NCI-H1417 (cell line): ENCODE measurements at regions not wholly inside any gene's neighbourhood (a gene's known extent, or its start where the extent isn't known, plus 50 kb on each side); places are given as distances from the start of the nearest gene placed in this dataset.
"Not testable (repeated sequence)": the region's sequence is repeated elsewhere in the genome, so short reads cannot be mapped to it uniquely, and the experiment has no call there.

Source experiments
- DNase-seq, 3 experiments: peaks; one replicate each; lab custom pipeline; 2025; lab: John Stamatoyannopoulos, UW

- no peak for DNase-seq
Measured at GRCh38 chr10:78210976-78211375, 177.3 kb downstream of the RPS24 start.

- DNase-seq, result peak in 1 of 3 experiments; percentile 49
Measured at GRCh38 chr10:78211561-78212051, 177.9 kb downstream of the RPS24 start.

GRCh38 chr10:78212060-78212785 lies 178.6 kb downstream of the RPS24 start:
- DNase-seq, result no peak

- no peak for DNase-seq
Measured at GRCh38 chr10:78212786-78213175, 179.1 kb downstream of the RPS24 start.

GRCh38 chr10:78214955-78215354 lies 181.3 kb downstream of the RPS24 start:
- no peak for DNase-seq

- DNase-seq, result peak in 1 of 3 experiments; percentile 4
Measured at GRCh38 chr10:78215645-78216044, 182.0 kb downstream of the RPS24 start.

GRCh38 chr10:78217336-78217735 lies 183.7 kb downstream of the RPS24 start:
- DNase-seq, result peak in 1 of 3 experiments; percentile 22

GRCh38 chr10:78218798-78219490 lies 185.3 kb downstream of the RPS24 start:
- peak in 2 of 3 experiments; percentile 74 to 93 for DNase-seq

- peak in 1 of 3 experiments; percentile 40 for DNase-seq
Measured at GRCh38 chr10:78219568-78219967, 185.9 kb downstream of the RPS24 start.

GRCh38 chr10:78220781-78221180 lies 187.1 kb downstream of the RPS24 start:
- DNase-seq, result no peak

- peak in 1 of 3 experiments; percentile 35 for DNase-seq
Measured at GRCh38 chr10:78222096-78222790, 188.6 kb downstream of the RPS24 start.

GRCh38 chr10:78223088-78223487 lies 189.4 kb downstream of the RPS24 start:
- DNase-seq, result no peak

GRCh38 chr10:78224602-78225001 lies 190.9 kb downstream of the RPS24 start:
- DNase-seq, result no peak

- peak in 2 of 3 experiments; percentile 39 to 77 for DNase-seq
Measured at GRCh38 chr10:78225594-78225993, 191.9 kb downstream of the RPS24 start.

GRCh38 chr10:78229489-78229888 lies 195.8 kb downstream of the RPS24 start:
- no peak for DNase-seq

GRCh38 chr10:78229950-78230675 lies 196.4 kb downstream of the RPS24 start:
- DNase-seq, result no peak

GRCh38 chr10:78231327-78231726 lies 197.7 kb downstream of the RPS24 start:
- no peak for DNase-seq

GRCh38 chr10:78231939-78232338 lies 198.3 kb downstream of the RPS24 start:
- DNase-seq, result no peak

GRCh38 chr10:78236416-78237015 lies 202.9 kb downstream of the RPS24 start:
- DNase-seq, result no peak

- not testable (repeated sequence) for DNase-seq
Measured at GRCh38 chr10:78237951-78238350, 204.3 kb downstream of the RPS24 start.

GRCh38 chr10:78247266-78247665 lies 213.6 kb downstream of the RPS24 start:
- no peak for DNase-seq
